ENCODE measurements at regions not wholly inside any gene's neighbourhood (a gene's known extent, or its start where the extent isn't known, plus 50 kb on each side); places are given as distances from the start of the nearest gene placed in this dataset.
A peak's percentile ranks its signal among the peaks of the same experiment; 100 is the strongest.
"Not testable (repeated sequence)": the region's sequence is repeated elsewhere in the genome, so short reads cannot be mapped to it uniquely, and the experiment has no call there.

DNA sequence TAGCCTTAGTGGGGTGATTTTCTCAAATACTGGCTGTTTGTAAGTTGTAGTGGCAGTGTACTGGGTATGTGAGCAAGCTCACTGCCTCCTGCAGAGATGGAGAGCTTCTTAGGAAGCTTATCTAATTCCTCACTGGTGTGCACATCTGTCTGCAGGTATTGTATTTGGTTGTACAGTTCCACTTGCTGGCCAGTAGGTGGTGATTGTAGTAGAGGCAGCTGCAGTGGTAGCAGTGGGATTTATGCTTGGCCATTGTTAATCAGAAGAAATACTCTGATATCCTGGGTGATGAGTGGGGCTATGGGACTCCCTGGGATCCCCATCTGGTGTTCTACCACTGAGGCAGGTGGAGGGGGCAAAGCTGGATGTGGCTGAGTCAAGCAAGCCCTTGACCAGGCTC, 276.1 kb upstream of the SPAG17 start:
- Histone ChIP-seq H2AFZ (no peak overlapping the region), H3K4me2 (no peak overlapping the region), H3K4me3 (no peak overlapping the region), H3K27me3 (ENCODE audit: insufficient read depth, low read depth) (no peaks in the 10 kb centered on the region), H3K36me3 (ENCODE audit: low read depth) (no peaks in the 10 kb centered on the region), H3F3A (ENCODE audit: insufficient read depth, low read depth) (no peaks in the 10 kb centered on the region), H3K4me1 (replicated peaks; ENCODE audit: insufficient read depth) (no peaks in the 10 kb centered on the region), H4K20me1 (ENCODE audit: insufficient read depth) (no peaks in the 10 kb centered on the region), H3K9me2 (ENCODE audit: insufficient read depth) (no peaks in the 10 kb centered on the region), H3K9me3 (ENCODE audit: insufficient read depth, low read depth) (0 out of 2 replicates have a peak, but pooled peaks cover 4% of the 10 kb centered on the region), H3K79me2 (ENCODE audit: low read depth) (no peaks in the 10 kb centered on the region), H3K27ac (no peak overlapping the region)
- ChIA-PET CTCF (no interaction called here), POLR2A (ENCODE audit: unreplicated experiment) (no interaction called here)
- no peak for DNase-seq
- TF ChIP-seq EZH2 (IDR thresholded peaks at IDR 0.05; ENCODE audit: low read depth), result no peak
- TF ChIP-seq, protein P1, sequence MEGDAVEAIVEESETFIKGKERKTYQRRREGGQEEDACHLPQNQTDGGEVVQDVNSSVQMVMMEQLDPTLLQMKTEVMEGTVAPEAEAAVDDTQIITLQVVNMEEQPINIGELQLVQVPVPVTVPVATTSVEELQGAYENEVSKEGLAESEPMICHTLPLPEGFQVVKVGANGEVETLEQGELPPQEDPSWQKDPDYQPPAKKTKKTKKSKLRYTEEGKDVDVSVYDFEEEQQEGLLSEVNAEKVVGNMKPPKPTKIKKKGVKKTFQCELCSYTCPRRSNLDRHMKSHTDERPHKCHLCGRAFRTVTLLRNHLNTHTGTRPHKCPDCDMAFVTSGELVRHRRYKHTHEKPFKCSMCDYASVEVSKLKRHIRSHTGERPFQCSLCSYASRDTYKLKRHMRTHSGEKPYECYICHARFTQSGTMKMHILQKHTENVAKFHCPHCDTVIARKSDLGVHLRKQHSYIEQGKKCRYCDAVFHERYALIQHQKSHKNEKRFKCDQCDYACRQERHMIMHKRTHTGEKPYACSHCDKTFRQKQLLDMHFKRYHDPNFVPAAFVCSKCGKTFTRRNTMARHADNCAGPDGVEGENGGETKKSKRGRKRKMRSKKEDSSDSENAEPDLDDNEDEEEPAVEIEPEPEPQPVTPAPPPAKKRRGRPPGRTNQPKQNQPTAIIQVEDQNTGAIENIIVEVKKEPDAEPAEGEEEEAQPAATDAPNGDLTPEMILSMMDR (conservative IDR thresholded peaks at IDR 0.05), result peak; percentile 51
- intact Hi-C loops (cut with micrococcal nuclease; ENCODE audit: unreplicated experiment), result no loop called here
- no TSS peak for BruUV-seq (replicated peaks)

DNA sequence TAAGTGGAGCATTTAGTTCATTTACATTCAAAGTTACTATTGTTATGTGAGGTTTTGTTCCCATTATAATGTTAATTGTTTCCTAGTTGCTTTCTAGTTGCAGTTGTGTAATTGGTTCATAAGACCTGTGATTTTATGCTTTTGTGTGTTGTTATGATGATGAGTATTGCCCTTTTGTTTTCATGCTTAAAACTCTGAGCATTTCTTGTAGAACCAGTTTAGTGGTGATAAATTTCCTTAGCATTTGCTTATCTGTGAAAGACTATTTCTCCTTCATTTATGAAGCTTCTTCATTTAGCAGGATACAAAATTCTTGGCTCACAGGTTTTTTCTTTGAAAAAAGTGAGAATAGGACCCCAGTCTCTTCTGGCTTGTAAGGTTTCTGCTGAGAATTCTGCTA, 274.8 kb upstream of the SPAG17 start:
- Histone ChIP-seq H3K4me2 (no peak overlapping the region), H3K27ac (no peak overlapping the region), H3K9me3 (ENCODE audit: insufficient read depth, low read depth) (0 out of 2 replicates have a peak, but pooled peaks cover 4% of the 10 kb centered on the region), H4K20me1 (ENCODE audit: insufficient read depth) (no peaks in the 10 kb centered on the region), H3K4me3 (no peak overlapping the region), H3K9me2 (ENCODE audit: insufficient read depth) (no peaks in the 10 kb centered on the region), H3K4me1 (replicated peaks; ENCODE audit: insufficient read depth) (no peaks in the 10 kb centered on the region), H3K27me3 (ENCODE audit: insufficient read depth, low read depth) (no peaks in the 10 kb centered on the region), H2AFZ (no peak overlapping the region), H3K36me3 (ENCODE audit: low read depth) (no peaks in the 10 kb centered on the region), H3K79me2 (ENCODE audit: low read depth) (no peaks in the 10 kb centered on the region), H3F3A (ENCODE audit: insufficient read depth, low read depth) (no peaks in the 10 kb centered on the region)
- intact Hi-C loops (cut with micrococcal nuclease; ENCODE audit: unreplicated experiment), result no loop called here
- CTCF ChIA-PET, result no interaction called here
- no peak for DNase-seq
- BruUV-seq (replicated peaks), result no TSS peak
- TF ChIP-seq, protein P1 (conservative IDR thresholded peaks at IDR 0.05), result no peak
- no peak for TF ChIP-seq EZH2 (IDR thresholded peaks at IDR 0.05; ENCODE audit: low read depth)
- POLR2A ChIA-PET (ENCODE audit: unreplicated experiment), result no interaction called here

DNA sequence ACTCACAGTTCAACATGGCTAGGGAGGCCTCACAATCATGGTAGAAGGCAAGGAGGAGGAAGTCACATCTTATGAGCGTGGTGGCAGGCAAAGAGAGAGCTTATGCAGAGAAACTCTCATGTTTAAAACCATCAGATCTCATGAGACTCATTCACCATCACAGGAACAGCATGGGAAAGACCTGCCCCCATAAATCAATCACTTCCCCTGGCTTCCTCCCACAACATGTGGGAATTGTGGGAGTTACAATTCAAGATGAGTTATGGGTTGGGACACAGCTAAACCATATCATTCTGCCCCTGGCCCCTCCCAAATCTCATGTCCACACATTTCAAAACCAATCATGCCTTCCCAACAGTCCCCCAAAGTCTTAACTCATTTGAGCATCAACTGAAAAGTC, 268.8 kb upstream of the SPAG17 start:
- H3K9me2 ChIP-seq (ENCODE audit: insufficient read depth); H3K4me3 ChIP-seq; H3K27ac ChIP-seq; H3K4me1 ChIP-seq (replicated peaks; ENCODE audit: insufficient read depth); intact Hi-C loops (cut with micrococcal nuclease; ENCODE audit: unreplicated experiment); DNase-seq; H3K79me2 ChIP-seq (ENCODE audit: low read depth); H3K9me3 ChIP-seq (ENCODE audit: insufficient read depth, low read depth); H3K4me2 ChIP-seq; H3F3A ChIP-seq (ENCODE audit: insufficient read depth, low read depth); BruUV-seq (replicated peaks); H4K20me1 ChIP-seq (ENCODE audit: insufficient read depth); CTCF ChIA-PET; H2AFZ ChIP-seq; H3K36me3 ChIP-seq (ENCODE audit: low read depth); POLR2A ChIA-PET (ENCODE audit: unreplicated experiment); H3K27me3 ChIP-seq (ENCODE audit: insufficient read depth, low read depth): not testable (repeated sequence)

DNA sequence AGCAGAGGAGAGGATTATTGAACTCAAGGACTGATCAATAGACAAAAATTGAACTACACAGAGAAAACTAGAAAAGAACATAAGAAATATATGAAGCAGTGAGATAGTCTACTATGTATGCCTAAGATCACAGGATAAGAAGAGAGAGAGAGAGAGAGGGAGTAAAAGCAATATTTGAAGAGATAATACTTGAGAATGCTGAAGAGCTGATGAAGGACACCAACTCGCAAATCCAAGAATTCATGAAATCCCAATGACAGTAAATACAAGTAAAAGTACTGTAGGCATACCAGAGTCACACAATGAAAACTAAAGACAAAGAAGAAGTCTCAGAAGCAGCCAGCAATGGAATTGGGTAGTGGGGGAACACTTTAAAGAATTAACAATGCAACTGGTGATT, 260.1 kb upstream of the SPAG17 start:
- H4K20me1 ChIP-seq (ENCODE audit: insufficient read depth), result no peaks in the 10 kb centered on the region
- H3K27ac ChIP-seq, result no peak overlapping the region
- no peak for DNase-seq
- CTCF ChIA-PET, result no interaction called here
- H3K9me3 ChIP-seq (ENCODE audit: insufficient read depth, low read depth), result no peaks in the 10 kb centered on the region
- no peaks in the 10 kb centered on the region for H3K36me3 ChIP-seq (ENCODE audit: low read depth)
- H3K4me3 ChIP-seq, result no peak overlapping the region
- intact Hi-C loops (cut with micrococcal nuclease; ENCODE audit: unreplicated experiment), result no loop called here
- no peaks in the 10 kb centered on the region for H3K27me3 ChIP-seq (ENCODE audit: insufficient read depth, low read depth)
- H3K4me2 ChIP-seq, result no peak overlapping the region
- no peaks in the 10 kb centered on the region for H3K4me1 ChIP-seq (replicated peaks; ENCODE audit: insufficient read depth)
- POLR2A ChIA-PET (ENCODE audit: unreplicated experiment), result no interaction called here
- H3K79me2 ChIP-seq (ENCODE audit: low read depth), result no peaks in the 10 kb centered on the region
- H3F3A ChIP-seq (ENCODE audit: insufficient read depth, low read depth), result no peaks in the 10 kb centered on the region
- H2AFZ ChIP-seq, result no peak overlapping the region
- no peak for TF ChIP-seq EZH2 (IDR thresholded peaks at IDR 0.05; ENCODE audit: low read depth)
- TF ChIP-seq, protein P1 (conservative IDR thresholded peaks at IDR 0.05), result no peak
- BruUV-seq (replicated peaks), result no TSS peak
- no peaks in the 10 kb centered on the region for H3K9me2 ChIP-seq (ENCODE audit: insufficient read depth)
